GM04504 (cell line): ENCODE measurements at regions not wholly inside any gene's neighbourhood (a gene's known extent, or its start where the extent isn't known, plus 50 kb on each side); places are given as distances from the start of the nearest gene placed in this dataset.

ENCODE experiments used
- DNase-seq: peaks from one replicate; pipeline ENCODE4 v3.0.0-alpha.2; 2012; ENCODE audit warnings: low read depth

- no peak for DNase-seq
Observed at GRCh38 chr14:80146941-80147340, 64.4 kb downstream of the DIO2 start.

GRCh38 chr14:80136358-80136757, 74.9 kb downstream of the DIO2 start:
- DNase-seq = no peak

- no peak for DNase-seq
Observed at GRCh38 chr14:80135305-80136088, 75.8 kb downstream of the DIO2 start.

DNA sequence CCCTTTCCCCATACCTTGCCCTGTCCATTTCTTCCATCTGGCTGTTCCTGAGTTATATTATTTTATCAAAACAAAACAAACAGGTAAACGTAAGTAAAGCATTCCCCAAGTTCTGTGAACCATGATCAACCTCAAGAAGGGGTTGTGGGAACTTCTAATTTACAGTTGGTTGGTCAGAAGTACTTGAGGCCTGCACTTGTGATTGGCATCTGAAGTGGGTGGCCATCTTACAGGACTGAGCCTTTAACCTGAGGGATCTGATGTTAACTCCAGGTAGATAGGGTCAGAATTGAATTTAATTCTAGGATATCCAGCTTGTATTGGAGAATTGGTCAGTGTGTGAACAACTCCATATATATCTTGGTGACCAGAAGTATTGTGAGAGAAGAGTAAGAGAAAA, 77.0 kb downstream of the DIO2 start:
- DNase-seq = no peak

DNA sequence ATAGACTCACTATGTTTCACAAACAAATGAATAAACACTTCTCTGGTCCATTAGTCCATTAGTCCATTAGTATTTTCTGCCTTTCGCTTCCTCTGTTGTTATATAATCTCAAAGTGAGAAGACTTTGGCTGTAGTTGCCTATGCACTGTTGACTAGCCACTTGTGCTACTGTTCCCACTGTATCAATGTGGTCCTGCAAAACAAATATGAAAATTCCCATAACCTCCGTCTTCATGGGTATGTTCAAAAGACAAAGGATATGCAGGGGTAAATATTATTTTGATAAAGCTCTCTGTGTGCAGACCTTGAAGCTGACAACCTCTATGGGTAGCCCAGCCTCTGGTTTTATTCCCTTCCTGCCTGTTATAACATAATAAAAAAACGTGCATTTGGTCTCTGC, 77.8 kb downstream of the DIO2 start:
- DNase-seq = no peak

DNA sequence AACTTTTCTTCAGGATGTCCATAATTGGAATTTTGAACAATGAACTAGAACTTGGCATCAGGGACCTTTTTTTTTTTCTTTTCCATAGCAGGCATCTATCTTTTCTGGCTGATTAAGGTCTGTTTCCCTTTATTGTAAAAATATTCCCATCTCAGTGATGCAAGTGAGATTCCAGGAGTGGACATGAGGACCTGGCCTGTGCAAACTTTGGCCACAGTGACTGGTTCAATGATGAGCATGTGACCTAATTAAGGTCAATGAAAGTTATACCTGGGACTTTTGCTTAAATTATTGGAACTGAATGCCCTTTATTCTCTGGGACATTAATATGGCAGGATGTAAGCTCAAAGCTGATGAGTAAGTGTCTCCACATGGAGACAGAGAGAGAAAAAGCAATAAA, 83.8 kb downstream of the DIO2 start:
- no peak for DNase-seq

DNA sequence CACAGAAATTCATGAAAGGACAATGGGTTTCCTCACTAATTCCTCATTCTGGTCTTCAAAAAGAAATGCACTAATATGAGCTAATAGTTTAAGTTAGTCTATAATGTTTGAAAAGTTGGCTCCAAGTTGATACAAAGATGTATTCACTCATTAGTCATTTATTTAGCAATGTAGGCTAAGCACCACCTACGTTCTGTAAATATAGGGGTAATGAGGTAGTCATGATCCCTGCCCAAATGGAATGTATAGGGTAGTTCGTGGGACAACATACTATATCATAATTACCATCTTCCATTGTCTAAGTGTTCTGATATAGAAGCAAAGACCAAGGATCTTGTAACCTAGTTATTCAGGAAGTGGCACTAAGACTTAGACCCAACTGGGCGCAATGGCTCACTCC, 86.5 kb downstream of the DIO2 start:
- DNase-seq = no peak

GRCh38 chr14:80117876-80118275, 93.4 kb downstream of the DIO2 start:
- no peak for DNase-seq

DNA sequence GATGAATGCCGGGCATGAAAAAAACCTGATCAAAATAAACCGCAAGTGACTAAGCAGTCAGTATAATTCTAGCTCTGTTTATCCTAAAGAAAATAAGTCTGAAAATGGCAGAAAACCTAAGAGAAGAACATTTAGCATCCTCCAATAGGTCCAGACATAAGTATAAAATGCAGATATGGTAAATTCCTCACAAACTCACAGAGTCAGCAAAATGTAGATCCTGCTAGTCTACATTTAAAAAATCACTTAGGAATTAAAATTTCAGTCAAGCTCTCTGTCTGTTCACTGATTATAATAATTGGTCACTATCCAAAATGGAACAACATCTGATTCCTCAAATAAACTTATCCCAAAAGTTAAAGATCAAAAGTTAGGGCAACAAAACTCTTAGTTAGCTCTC, 95.1 kb downstream of the DIO2 start:
- no peak for DNase-seq

DNA sequence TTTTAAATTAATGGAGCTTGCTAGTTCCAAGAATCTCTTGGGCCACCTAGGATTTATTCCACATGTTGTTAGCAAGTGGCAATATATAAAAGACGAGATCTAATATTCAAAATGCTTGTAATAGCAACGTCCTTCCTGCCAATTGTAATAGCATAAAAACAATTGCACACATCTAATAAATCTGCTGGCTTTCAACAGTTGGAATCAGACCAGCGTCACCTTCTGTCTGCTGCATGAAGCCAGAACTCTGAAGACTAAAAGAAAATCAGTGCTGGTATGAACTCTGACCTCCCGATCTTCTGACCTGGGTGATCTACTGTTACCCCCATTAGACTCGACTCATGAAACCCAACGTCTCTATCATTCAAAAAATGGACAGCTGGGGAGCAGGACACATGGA, 100.6 kb downstream of the DIO2 start:
- DNase-seq = no peak

DNA sequence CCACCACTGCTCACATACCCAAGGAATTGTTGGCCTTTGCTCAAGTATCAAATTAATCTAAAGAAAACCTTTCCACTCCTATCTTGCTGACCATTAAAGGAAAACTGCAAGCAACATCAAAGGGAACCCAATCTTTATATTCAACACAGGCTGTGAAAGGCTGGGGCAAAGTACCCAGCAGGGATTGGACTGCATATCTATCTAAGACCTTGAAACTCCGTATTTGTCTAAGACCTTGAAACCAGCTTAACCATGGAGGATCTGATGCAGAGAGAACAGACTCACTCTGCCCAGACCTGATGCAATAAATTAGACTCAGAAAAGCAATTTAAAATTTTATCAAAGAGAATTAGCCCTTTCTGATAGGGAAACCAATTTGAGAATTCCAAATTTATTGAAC, 102.2 kb downstream of the DIO2 start:
- DNase-seq = no peak

DNA sequence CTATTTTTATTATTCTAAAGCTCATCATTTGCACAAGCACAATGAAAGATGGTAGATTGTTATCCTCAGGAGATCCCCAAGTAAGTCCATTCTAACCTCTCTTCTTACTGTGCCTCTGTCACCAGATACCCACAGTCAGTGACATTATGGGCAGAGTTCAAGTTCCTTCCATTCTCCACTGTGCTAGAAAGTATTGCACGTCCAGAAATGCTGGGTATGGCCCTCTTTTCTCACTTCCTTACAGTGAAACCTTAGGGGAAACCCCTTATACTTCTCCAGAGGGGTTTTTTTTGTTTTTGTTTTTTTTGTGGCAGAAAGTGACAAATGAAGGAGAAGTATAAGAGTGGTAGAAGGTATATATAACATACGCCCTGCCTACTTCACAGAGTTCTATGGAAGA, 102.9 kb downstream of the DIO2 start:
- no peak for DNase-seq

GRCh38 chr14:80105488-80105994, 105.8 kb downstream of the DIO2 start:
- DNase-seq = no peak

DNA sequence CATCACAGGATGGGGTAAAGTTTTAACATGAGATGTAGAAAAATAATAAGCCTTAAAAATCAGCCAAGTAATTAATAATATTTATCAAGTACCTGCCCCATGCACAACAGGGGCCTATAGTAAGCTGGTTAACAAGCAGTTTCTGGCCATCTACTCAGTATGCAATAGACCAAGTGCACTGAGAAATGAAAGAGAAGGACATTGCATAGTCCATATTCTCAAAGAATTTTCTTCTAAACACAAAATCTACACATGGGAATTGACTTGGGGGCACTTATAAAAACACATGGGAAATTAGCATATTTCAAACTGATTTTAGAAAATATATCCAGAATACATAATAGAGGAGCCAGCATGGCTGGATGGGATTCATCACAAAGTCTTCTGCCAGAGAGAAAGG, 109.5 kb downstream of the DIO2 start:
- DNase-seq = no peak

DNA sequence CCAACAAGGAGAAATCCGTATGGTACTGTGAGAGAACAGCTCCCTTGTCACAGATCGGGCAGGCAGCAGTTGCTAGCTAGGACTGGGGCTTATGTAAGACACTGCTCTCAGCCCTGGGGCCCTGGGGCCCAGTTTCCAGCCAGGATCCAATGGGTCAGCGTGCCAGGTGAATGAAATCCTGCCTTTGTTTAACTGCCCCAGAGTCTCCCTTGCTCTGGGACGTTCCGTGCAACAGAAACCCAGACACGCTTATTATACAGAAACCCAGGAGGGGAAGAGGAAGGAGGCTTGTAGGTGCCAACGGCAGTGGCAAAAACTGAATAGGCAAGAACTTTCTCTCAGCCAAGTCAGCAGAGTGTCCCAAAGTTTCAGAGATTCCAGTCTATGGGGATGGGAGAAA, 110.6 kb downstream of the DIO2 start:
- no peak for DNase-seq

DNA sequence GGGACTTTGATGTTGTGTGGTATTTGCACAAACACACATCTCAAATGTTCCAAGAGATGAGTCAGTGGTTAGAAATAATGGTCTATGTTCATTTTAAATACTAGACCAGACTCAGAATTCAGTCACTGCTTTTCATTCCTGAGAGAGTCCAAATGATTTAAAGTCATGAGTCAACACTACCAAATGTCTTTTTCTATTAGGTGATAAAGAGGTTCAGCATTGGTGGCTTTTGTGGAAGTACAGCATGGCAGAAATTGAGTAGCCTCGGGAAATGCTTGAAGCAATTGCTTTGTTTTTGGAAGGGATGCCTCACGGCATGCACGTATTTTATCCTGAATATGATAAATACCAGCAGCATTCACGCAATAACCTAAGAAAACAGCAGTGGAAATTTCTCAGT, 115.7 kb downstream of the DIO2 start:
- DNase-seq = peak; percentile 35

GRCh38 chr14:80087411-80087810, 123.9 kb downstream of the DIO2 start:
- DNase-seq = no peak

- DNase-seq = no peak
Observed at GRCh38 chr14:80084196-80084595, 127.1 kb downstream of the DIO2 start.

- no peak for DNase-seq
Observed at GRCh38 chr14:80080601-80081000, 130.7 kb downstream of the DIO2 start.

- no peak for DNase-seq
Observed at GRCh38 chr14:80078501-80078900, 132.8 kb downstream of the DIO2 start.

DNA sequence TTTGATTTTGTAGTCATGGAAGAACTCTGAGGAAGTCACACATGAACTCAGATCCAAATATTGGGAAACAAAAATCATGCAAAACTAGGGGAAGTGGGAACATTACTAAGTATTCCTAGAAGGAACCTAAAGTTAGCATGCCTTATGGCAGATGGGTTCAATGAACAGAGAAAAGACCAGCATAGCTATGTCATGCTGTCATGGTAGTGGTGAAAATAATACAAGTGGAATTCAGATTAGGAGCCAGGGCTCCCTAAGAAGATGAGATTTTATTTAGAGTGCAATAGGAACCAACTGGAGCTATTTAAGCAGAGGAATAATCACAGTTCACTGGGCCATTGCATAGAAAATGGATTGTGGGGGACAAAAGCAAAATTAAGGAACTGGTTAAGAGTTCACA, 134.0 kb downstream of the DIO2 start:
- no peak for DNase-seq

DNA sequence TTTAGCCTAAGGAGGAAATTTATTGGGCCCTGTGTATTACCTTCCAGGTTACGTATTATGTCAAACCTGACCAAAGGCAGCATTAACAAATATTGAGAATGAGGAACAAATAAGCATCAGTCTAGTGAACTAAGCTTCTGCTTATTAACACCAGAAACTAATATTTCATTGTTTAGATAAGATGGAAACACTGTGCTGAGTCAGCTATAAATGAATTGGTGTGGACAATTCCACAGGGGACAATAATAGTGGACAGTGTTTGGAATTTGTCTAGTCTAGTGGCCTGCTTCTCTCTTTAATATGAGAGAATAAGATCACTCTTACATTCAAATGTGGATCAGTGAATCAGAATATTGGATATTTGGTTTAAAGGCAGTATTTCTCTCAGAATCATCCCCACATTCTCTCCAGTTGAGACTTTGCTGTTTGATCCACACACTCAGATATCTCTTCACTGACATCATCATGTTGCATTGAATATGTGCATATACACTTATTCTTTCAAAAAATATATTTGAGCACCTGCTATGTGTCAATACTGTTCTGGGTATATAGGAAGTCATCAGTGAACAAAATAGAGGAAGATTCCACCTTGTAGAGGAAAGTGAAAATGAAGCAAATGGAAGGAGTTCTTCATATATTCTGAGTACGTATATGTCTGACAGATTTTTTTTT, 136.3 kb downstream of the DIO2 start:
- DNase-seq = no peak

- no peak for DNase-seq
Observed at GRCh38 chr14:80059041-80059440, 152.3 kb downstream of the DIO2 start.

DNA sequence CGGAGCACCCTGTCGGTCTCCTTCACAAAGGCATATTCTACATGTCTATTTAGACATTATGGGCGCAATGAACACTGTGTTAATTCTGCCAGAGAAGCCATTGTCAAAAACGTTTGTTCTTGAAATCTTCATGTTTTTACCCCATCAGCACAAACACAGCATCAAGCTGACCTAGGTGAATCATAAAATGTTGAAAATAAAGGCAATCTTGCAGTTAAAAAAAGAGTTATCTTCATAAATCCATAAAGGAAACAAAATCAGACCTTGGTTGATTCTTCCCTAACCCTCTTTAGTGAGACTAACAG, 154.9 kb downstream of the DIO2 start:
- DNase-seq = no peak
